CD14-positive monocyte (primary cell): ENCODE measurements at regions not wholly inside any gene's neighbourhood (a gene's known extent, or its start where the extent isn't known, plus 50 kb on each side); places are given as distances from the start of the nearest gene placed in this dataset.

ENCODE experiments used
- DNase-seq, 3 donors: peaks; one replicate each; pipeline ENCODE4 v3.0.0-alpha.2; 2011 to 2022
- H2AFZ ChIP-seq: 2 replicates; pipeline ENCODE4 v1.6.0; 2012; ENCODE audit warnings: mild to moderate bottlenecking, low read depth, low read length, inconsistent platforms; ENCODE audit not compliant: insufficient read depth, poor library complexity, severe bottlenecking
- H3K27ac ChIP-seq, 2 donors: 1 replicate in 1 of 2; 2 replicates in 1 of 2; pipeline ENCODE4 v1.5.1; 2012 to 2013; ENCODE audit warnings: low read length in 2 of 2, control low read depth in 1 of 2, inconsistent platforms in 1 of 2, low read depth in 1 of 2, mild to moderate bottlenecking in 1 of 2
- H3K27me3 ChIP-seq, 2 donors: one replicate each; pipeline versions ENCODE4 v1.6.0 to v1.6.1; 2011 to 2013; ENCODE audit warnings: low read length in 2 of 2; ENCODE audit not compliant: control insufficient read depth in 2 of 2, insufficient read depth in 2 of 2
- H3K36me3 ChIP-seq, 2 donors: replicated peaks in 1 of 2; 1 replicate in 1 of 2; 2 replicates in 1 of 2; pipeline versions ENCODE4 v1.5.1 to v1.6.1; 2012 to 2013; ENCODE audit warnings: low read length in 2 of 2, control low read depth in 1 of 2, inconsistent platforms in 1 of 2, mild to moderate bottlenecking in 1 of 2; ENCODE audit not compliant: insufficient read depth in 2 of 2, control insufficient read depth in 1 of 2
- H3K4me1 ChIP-seq, 2 donors: 1 replicate in 1 of 2; 2 replicates in 1 of 2; pipeline versions ENCODE4 v1.5.1 to v1.6.1; 2012 to 2013; ENCODE audit warnings: low read length in 2 of 2, control low read depth in 1 of 2, inconsistent platforms in 1 of 2, mild to moderate bottlenecking in 1 of 2, moderate library complexity in 1 of 2; ENCODE audit not compliant: insufficient read depth in 2 of 2, control insufficient read depth in 1 of 2
- H3K4me2 ChIP-seq: replicated peaks from 2 replicates; pipeline ENCODE3; 2012; ENCODE audit warnings: low read length, moderate library complexity, mild to moderate bottlenecking; ENCODE audit not compliant: poor library complexity, severe bottlenecking; ENCODE audit errors: extremely low read depth
- H3K4me3 ChIP-seq, 3 experiments: fragments of 200-600 bp in 1 of 3; sonication (generic) in 1 of 3; replicated peaks in 1 of 3; 1 replicate in 2 of 3; 2 replicates in 1 of 3; pipeline ENCODE4 v1.5.1; 2011 to 2013; ENCODE audit warnings: low read length in 3 of 3, mild to moderate bottlenecking in 3 of 3, control low read depth in 2 of 3, low read depth in 2 of 3, inconsistent platforms in 1 of 3, moderate library complexity in 1 of 3
- H3K79me2 ChIP-seq: 2 replicates; pipeline ENCODE4 v1.6.0; 2012; ENCODE audit warnings: mild to moderate bottlenecking, control low read depth, inconsistent platforms, low read length, moderate library complexity; ENCODE audit not compliant: insufficient read depth
- H3K9ac ChIP-seq: 2 replicates; pipeline ENCODE4 v1.6.0; 2017; ENCODE audit warnings: low read length, mild to moderate bottlenecking; ENCODE audit not compliant: insufficient read depth, poor library complexity, severe bottlenecking
- H3K9me3 ChIP-seq, 2 donors: replicated peaks in 1 of 2; 1 replicate in 1 of 2; 2 replicates in 1 of 2; pipeline versions ENCODE4 v1.5.1 to v1.6.1; 2012 to 2013; ENCODE audit warnings: low read length in 2 of 2, control low read depth in 1 of 2; ENCODE audit not compliant: control insufficient read depth in 1 of 2, insufficient read depth in 1 of 2
- H4K20me1 ChIP-seq: 2 replicates; pipeline ENCODE4 v1.6.0; 2012; ENCODE audit warnings: mild to moderate bottlenecking, low read length, control low read depth, moderate library complexity; ENCODE audit not compliant: insufficient read depth
- H3K27ac Mint-ChIP-seq, 7 donors: one replicate each; pipeline ENCODE4 v1.8.0; 2020; ENCODE audit warnings: mild to moderate bottlenecking in 7 of 7, mixed read lengths in 7 of 7, moderate library complexity in 6 of 7, inconsistent platforms in 2 of 7
- H3K27me3 Mint-ChIP-seq, 3 donors: one replicate each; pipeline ENCODE4 v1.8.0; 2021 to 2022; ENCODE audit warnings: low read depth in 3 of 3, mild to moderate bottlenecking in 3 of 3, mixed read lengths in 3 of 3, moderate library complexity in 3 of 3, inconsistent platforms in 1 of 3
- H3K36me3 Mint-ChIP-seq, 2 donors: one replicate each; pipeline ENCODE4 v1.8.0; 2020; ENCODE audit warnings: mixed read lengths in 2 of 2, inconsistent platforms in 1 of 2, mild to moderate bottlenecking in 1 of 2
- H3K4me1 Mint-ChIP-seq: one replicate; pipeline ENCODE4 v1.8.0; 2020; ENCODE audit warnings: mild to moderate bottlenecking, mixed read lengths
- H3K4me3 Mint-ChIP-seq, 2 donors: one replicate each; pipeline ENCODE4 v1.8.0; 2020; ENCODE audit warnings: mild to moderate bottlenecking in 2 of 2, mixed read lengths in 2 of 2, moderate library complexity in 1 of 2
- H3K9me3 Mint-ChIP-seq, 7 donors: one replicate each; pipeline ENCODE4 v1.8.0; 2020 to 2022; ENCODE audit warnings: mixed read lengths in 7 of 7, mild to moderate bottlenecking in 6 of 7, moderate library complexity in 6 of 7, inconsistent platforms in 2 of 7
- WGBS: methylation state at CpG from one replicate; pipeline ENCODE4 v1.1.5; 2013; ENCODE audit warnings: missing lambda C conversion rate; ENCODE audit not compliant: insufficient coverage; 5-methylcytosine and 5-hydroxymethylcytosine counted together
- intact Hi-C, 2 donors: fragments of 100-400 bp; cut with micrococcal nuclease; formaldehyde crosslinking; loops; one replicate each; pipeline versions ENCODE4 v1.15.0 to v1.15.1; 2023
- TF ChIP-seq, protein P1 (sequence below): fragments of 200-600 bp; IDR thresholded peaks from one replicate; pipeline ENCODE4 v1.8.0; 2022; ENCODE audit warnings: antibody characterized with exemption, mild to moderate bottlenecking

DNA sequence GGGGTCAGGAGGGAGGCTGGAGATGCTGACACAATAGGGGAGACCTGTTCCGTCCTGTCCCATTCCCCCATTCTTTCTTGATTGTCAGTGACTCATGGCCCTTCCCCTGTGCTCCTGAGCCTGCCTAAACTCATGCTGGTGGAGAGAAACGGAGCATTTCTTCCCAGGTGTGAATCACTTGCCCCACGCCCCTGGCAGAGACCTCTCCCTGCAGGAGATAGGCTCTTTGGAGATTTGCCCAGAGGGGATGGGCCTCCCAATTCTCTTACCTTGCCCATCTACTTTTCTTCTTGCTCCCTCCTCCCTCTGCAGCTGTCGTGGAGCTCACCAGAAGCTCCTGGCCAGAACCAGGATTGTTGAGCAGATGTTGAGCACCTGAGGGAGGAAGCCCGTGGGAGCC, 121.9 kb upstream of the OR9Q1 start:
- H3K36me3 Mint-ChIP-seq: no peaks in the 10 kb centered on the region
- no peaks in the 10 kb centered on the region for H3K4me1 ChIP-seq
- H3K4me3 ChIP-seq: no peak overlapping the region
- no peak overlapping the region for H2AFZ ChIP-seq
- TF ChIP-seq, protein P1, sequence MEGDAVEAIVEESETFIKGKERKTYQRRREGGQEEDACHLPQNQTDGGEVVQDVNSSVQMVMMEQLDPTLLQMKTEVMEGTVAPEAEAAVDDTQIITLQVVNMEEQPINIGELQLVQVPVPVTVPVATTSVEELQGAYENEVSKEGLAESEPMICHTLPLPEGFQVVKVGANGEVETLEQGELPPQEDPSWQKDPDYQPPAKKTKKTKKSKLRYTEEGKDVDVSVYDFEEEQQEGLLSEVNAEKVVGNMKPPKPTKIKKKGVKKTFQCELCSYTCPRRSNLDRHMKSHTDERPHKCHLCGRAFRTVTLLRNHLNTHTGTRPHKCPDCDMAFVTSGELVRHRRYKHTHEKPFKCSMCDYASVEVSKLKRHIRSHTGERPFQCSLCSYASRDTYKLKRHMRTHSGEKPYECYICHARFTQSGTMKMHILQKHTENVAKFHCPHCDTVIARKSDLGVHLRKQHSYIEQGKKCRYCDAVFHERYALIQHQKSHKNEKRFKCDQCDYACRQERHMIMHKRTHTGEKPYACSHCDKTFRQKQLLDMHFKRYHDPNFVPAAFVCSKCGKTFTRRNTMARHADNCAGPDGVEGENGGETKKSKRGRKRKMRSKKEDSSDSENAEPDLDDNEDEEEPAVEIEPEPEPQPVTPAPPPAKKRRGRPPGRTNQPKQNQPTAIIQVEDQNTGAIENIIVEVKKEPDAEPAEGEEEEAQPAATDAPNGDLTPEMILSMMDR: no peak
- H3K4me3 Mint-ChIP-seq: no peak overlapping the region
- no peak overlapping the region for H3K27ac ChIP-seq
- no peaks in the 10 kb centered on the region for H3K79me2 ChIP-seq
- no peak for DNase-seq
- H3K27ac Mint-ChIP-seq: peak overlapping the region in 1 of 7 donors; percentile 72
- H3K4me1 Mint-ChIP-seq: peaks cover 9% of the 10 kb centered on the region
- H3K9me3 ChIP-seq: no peaks in the 10 kb centered on the region
- no peaks in the 10 kb centered on the region for H3K36me3 ChIP-seq
- no peak overlapping the region for H3K4me2 ChIP-seq
- 95% methylated on average over 3 of the region's 5 CpGs for WGBS
- no peaks in the 10 kb centered on the region for H4K20me1 ChIP-seq
- peaks cover 0 to 5% (median 0%) of the 10 kb centered on the region in 7 donors for H3K9me3 Mint-ChIP-seq
- H3K27me3 Mint-ChIP-seq: peaks cover 3 to 10% (median 8%) of the 10 kb centered on the region in 3 donors
- intact Hi-C loops: no loop called here
- no peaks in the 10 kb centered on the region for H3K27me3 ChIP-seq
- H3K9ac ChIP-seq: no peak overlapping the region

DNA sequence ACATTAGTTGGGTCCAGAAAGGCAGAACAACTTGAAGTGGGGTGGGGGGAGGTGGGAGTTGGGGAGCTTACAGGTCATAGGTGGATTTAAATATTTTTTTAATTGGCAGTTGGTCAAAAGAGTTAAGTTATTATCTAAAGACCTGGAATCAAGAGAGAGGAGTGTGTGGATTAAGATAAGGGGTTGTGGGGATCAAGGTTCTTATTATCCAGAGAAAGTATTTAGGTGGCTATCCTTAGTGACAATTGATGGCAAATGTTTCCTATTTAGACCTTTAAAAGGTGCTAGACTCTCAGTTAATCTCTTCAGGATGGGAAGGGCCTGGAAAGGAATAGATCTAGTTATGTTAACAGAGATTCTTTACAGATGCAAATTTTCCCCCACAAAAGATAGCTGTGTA, 120.7 kb upstream of the OR9Q1 start:
- Histone ChIP-seq H3K9me3 (no peaks in the 10 kb centered on the region), H3K4me1 (no peaks in the 10 kb centered on the region), H3K36me3 (no peaks in the 10 kb centered on the region), H3K4me2 (no peak overlapping the region), H2AFZ (no peak overlapping the region), H3K9ac (no peak overlapping the region), H3K27ac (no peak overlapping the region), H3K27me3 (no peaks in the 10 kb centered on the region), H3K79me2 (no peaks in the 10 kb centered on the region), H4K20me1 (no peaks in the 10 kb centered on the region), H3K4me3 (no peak overlapping the region)
- peaks cover 0 to 6% (median 3%) of the 10 kb centered on the region in 7 donors for H3K9me3 Mint-ChIP-seq
- peak overlapping the region in 1 of 2 donors; percentile 16 for H3K4me3 Mint-ChIP-seq
- DNase-seq: no peak
- H3K4me1 Mint-ChIP-seq: peaks cover 9% of the 10 kb centered on the region
- intact Hi-C loops: no loop called here
- peaks cover 3 to 10% (median 8%) of the 10 kb centered on the region in 3 donors for H3K27me3 Mint-ChIP-seq
- no peaks in the 10 kb centered on the region for H3K36me3 Mint-ChIP-seq
- no peak overlapping the region for H3K27ac Mint-ChIP-seq
- TF ChIP-seq, protein P1: no peak
